ENCODE measurements at regions not wholly inside any gene's neighbourhood (a gene's known extent, or its start where the extent isn't known, plus 50 kb on each side); places are given as distances from the start of the nearest gene placed in this dataset.

DNA sequence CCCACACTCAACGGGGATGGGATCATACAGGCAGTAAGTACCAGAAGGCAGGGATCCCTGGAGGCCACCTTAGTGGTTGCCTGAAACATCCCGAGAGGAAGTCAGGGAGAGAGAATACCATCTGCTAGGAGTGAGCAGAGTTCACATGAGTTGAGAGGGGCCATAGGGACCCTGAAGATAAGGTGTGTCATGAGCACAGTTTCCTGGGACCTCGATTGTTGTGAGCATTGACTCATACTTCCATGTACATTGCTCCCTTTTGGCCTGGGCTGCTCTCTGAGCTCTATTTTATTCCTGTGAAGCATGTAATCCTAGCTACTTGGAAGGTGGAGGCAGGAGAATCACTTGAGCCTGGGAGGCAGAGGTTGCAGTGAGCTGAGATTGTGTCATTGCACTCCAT, 120.5 kb downstream of the TBC1D30 start:
- TF ChIP-seq, protein P1, sequence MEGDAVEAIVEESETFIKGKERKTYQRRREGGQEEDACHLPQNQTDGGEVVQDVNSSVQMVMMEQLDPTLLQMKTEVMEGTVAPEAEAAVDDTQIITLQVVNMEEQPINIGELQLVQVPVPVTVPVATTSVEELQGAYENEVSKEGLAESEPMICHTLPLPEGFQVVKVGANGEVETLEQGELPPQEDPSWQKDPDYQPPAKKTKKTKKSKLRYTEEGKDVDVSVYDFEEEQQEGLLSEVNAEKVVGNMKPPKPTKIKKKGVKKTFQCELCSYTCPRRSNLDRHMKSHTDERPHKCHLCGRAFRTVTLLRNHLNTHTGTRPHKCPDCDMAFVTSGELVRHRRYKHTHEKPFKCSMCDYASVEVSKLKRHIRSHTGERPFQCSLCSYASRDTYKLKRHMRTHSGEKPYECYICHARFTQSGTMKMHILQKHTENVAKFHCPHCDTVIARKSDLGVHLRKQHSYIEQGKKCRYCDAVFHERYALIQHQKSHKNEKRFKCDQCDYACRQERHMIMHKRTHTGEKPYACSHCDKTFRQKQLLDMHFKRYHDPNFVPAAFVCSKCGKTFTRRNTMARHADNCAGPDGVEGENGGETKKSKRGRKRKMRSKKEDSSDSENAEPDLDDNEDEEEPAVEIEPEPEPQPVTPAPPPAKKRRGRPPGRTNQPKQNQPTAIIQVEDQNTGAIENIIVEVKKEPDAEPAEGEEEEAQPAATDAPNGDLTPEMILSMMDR (IDR thresholded peaks at IDR 0.05; ENCODE audit: borderline replicate concordance), result no peak
- DNase-seq, result no peak
- no peaks in the 10 kb centered on the region for H3K9me3 ChIP-seq (replicated peaks)
- H3K4me1 ChIP-seq, result peaks cover 20% of the 10 kb centered on the region
- no peaks in the 10 kb centered on the region for H3K36me3 ChIP-seq
- H3K27ac ChIP-seq (replicated peaks), result no peak overlapping the region
- H3K4me3 ChIP-seq, result no peak overlapping the region
- H3K27me3 ChIP-seq (ENCODE audit: low read depth), result no peaks in the 10 kb centered on the region
- intact Hi-C loops (cut with micrococcal nuclease), result no loop called here

DNA sequence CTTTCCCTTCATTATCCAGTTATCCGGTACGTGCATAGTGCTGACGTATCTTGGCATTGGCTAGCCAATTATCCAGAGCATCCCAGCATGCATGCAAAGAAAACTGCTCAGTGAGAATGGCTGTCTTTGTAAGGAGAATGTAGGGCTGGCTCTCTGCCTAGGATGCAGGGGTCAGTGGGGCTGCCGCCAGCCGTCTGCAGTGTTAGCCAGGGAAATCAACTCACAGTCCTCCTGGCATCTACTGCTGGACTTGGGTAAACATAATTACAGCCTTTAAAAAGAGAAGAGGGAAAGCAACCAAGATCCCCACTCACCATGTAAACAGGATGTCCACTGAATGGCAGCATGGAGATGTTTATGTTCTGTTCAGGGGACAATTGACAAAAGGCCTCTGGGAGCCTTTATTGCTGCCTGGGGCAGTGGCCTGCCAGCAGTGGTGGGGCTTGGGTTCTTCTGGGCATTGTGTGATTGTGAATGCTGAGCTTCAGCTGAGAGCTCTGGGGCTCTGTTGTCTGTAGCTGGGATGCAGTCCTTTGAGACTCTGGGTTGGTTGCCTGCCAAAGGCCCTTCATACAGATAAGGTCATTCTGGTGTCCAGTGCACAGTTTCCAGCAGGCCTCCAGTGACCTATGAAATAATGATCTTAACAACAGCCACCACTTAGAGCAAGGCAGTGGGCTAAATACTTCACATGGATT, 121.8 kb downstream of the TBC1D30 start:
- intact Hi-C loops (cut with micrococcal nuclease), result no loop called here
- Histone ChIP-seq H3K9me3 (replicated peaks) (no peaks in the 10 kb centered on the region), H3K4me3 (no peak overlapping the region), H3K27ac (replicated peaks) (peak overlapping the region; percentile 61), H3K4me1 (peaks cover 20% of the 10 kb centered on the region), H3K36me3 (no peaks in the 10 kb centered on the region), H3K27me3 (ENCODE audit: low read depth) (no peaks in the 10 kb centered on the region)
- DNase-seq, result peak; percentile 63
- TF ChIP-seq, protein P1 (IDR thresholded peaks at IDR 0.05; ENCODE audit: borderline replicate concordance), result no peak

DNA sequence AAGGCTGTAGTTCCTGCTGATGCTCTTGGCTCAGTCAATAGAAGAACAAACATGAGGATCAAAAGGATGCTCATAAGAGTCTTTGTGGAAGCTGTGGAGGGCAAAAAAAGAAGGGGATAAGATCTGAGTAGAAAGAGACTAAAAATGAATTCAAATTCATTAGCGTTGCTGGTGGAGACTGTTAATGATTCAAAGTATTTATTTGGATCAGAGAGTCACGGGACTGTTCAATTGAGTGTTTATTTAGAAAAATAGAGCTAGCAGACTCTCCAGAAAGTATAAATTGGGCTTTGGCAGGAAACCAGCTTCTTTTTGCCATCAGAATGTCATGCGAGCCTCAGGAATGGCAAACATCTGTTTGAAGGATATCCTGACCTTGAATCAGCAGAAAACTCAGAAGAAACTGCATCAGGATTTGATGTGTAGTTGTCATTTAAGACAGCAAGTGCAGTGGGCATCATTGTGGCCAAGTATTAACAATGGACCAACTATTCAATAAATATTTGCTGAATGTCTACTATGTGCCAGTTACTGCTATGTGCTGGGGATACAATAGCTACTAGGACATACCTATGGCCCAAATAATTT, 126.4 kb downstream of the TBC1D30 start:
- peaks cover 2% of the 10 kb centered on the region for H3K27me3 ChIP-seq (ENCODE audit: low read depth)
- no peak overlapping the region for H3K4me3 ChIP-seq
- H3K9me3 ChIP-seq (replicated peaks), result no peaks in the 10 kb centered on the region
- H3K27ac ChIP-seq (replicated peaks), result no peak overlapping the region
- intact Hi-C loops (cut with micrococcal nuclease), result no loop called here
- TF ChIP-seq, protein P1 (IDR thresholded peaks at IDR 0.05; ENCODE audit: borderline replicate concordance), result no peak
- DNase-seq, result no peak
- H3K36me3 ChIP-seq, result no peaks in the 10 kb centered on the region
- peaks cover 17% of the 10 kb centered on the region for H3K4me1 ChIP-seq

DNA sequence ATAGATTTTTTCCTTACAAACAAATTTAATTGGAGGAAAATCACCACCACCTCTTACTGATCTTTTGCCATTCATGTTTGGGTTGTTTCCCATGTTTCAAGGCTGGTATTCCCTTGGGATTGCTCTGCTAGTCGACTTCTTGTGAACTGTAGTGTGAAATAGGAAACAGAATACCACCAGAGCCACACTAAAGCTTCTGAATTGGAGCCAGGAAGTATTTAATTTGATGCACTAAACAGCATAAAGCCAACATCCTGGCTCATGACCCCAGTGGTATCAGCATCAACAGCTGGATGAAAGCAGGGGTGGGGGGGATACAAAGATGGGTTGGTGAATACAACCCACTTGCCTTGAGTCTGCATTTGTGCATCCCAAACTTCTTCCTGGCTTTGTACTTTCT, 127.5 kb downstream of the TBC1D30 start:
- no peak overlapping the region for H3K27ac ChIP-seq (replicated peaks)
- H3K4me1 ChIP-seq, result peaks cover 5% of the 10 kb centered on the region
- no peak for DNase-seq
- TF ChIP-seq, protein P1 (IDR thresholded peaks at IDR 0.05; ENCODE audit: borderline replicate concordance), result no peak
- H3K4me3 ChIP-seq, result no peak overlapping the region
- no peaks in the 10 kb centered on the region for H3K36me3 ChIP-seq
- peaks cover 5% of the 10 kb centered on the region for H3K27me3 ChIP-seq (ENCODE audit: low read depth)
- intact Hi-C loops (cut with micrococcal nuclease), result no loop called here
- H3K9me3 ChIP-seq (replicated peaks), result no peaks in the 10 kb centered on the region

GRCh38 chr12:64955746-64956145, 131.3 kb downstream of the TBC1D30 start:
- no peaks in the 10 kb centered on the region for H3K9me3 ChIP-seq (replicated peaks)
- no peak overlapping the region for H3K27ac ChIP-seq (replicated peaks)
- no peaks in the 10 kb centered on the region for H3K36me3 ChIP-seq
- TF ChIP-seq, protein P1 (IDR thresholded peaks at IDR 0.05; ENCODE audit: borderline replicate concordance), result no peak
- H3K4me3 ChIP-seq, result no peak overlapping the region
- no peaks in the 10 kb centered on the region for H3K4me1 ChIP-seq
- intact Hi-C loops (cut with micrococcal nuclease), result no loop called here
- H3K27me3 ChIP-seq (ENCODE audit: low read depth), result peaks cover 8% of the 10 kb centered on the region
- DNase-seq, result no peak
